Endodermal cell (in vitro differentiated cells): ENCODE measurements at regions not wholly inside any gene's neighbourhood (a gene's known extent, or its start where the extent isn't known, plus 50 kb on each side); places are given as distances from the start of the nearest gene placed in this dataset.
A peak's percentile ranks its signal among the peaks of the same experiment; 100 is the strongest.

ENCODE experiments used
- DNase-seq: peaks from one replicate; pipeline ENCODE4 v3.0.0-alpha.2; 2017
- H3K27ac ChIP-seq: 2 replicates; pipeline ENCODE4 v1.5.1; 2013; ENCODE audit warnings: mild to moderate bottlenecking, low read depth, low read length, moderate library complexity
- H3K27me3 ChIP-seq: 2 replicates; pipeline ENCODE4 v1.6.1; 2013; ENCODE audit warnings: mild to moderate bottlenecking, low read length, moderate library complexity; ENCODE audit not compliant: insufficient read depth, control insufficient read depth, poor library complexity, severe bottlenecking
- H3K36me3 ChIP-seq: 2 replicates; pipeline ENCODE4 v1.7.0; 2013; ENCODE audit warnings: mild to moderate bottlenecking, low read length, moderate library complexity; ENCODE audit not compliant: control insufficient read depth, insufficient read depth
- H3K4me1 ChIP-seq: one replicate; pipeline ENCODE4 v1.7.0; 2013; ENCODE audit warnings: low read length; ENCODE audit not compliant: control insufficient read depth, insufficient read depth
- H3K4me3 ChIP-seq: 2 replicates; pipeline ENCODE4 v1.5.1; 2013; ENCODE audit warnings: mild to moderate bottlenecking, low read length, moderate library complexity
- H3K9ac ChIP-seq: 2 replicates; pipeline ENCODE4 v1.6.1; 2013; ENCODE audit warnings: mild to moderate bottlenecking, low read length, moderate library complexity; ENCODE audit not compliant: poor library complexity, severe bottlenecking; ENCODE audit errors: extremely low read depth
- H3K9me3 ChIP-seq: 2 replicates; pipeline ENCODE4 v1.6.1; 2013; ENCODE audit warnings: mild to moderate bottlenecking, low read length, moderate library complexity; ENCODE audit not compliant: control insufficient read depth
- H3K27ac Mint-ChIP-seq: 2 replicates; pipeline ENCODE4 v1.8.0; 2020; ENCODE audit warnings: mixed read lengths
- H3K27me3 Mint-ChIP-seq: 2 replicates; pipeline ENCODE4 v1.8.0; 2021; ENCODE audit warnings: mild to moderate bottlenecking, mixed read lengths; ENCODE audit not compliant: insufficient read depth
- H3K36me3 Mint-ChIP-seq: 2 replicates; pipeline ENCODE4 v1.8.0; 2020; ENCODE audit warnings: low read depth, mixed read lengths
- H3K4me1 Mint-ChIP-seq: 2 replicates; pipeline ENCODE4 v1.8.0; 2020; ENCODE audit warnings: mixed read lengths
- H3K4me3 Mint-ChIP-seq: 2 replicates; pipeline ENCODE4 v1.8.0; 2020; ENCODE audit warnings: mild to moderate bottlenecking, moderate library complexity, mixed read lengths
- H3K9me3 Mint-ChIP-seq: 2 replicates; pipeline ENCODE4 v1.8.0; 2020; ENCODE audit warnings: mild to moderate bottlenecking, mixed read lengths
- WGBS, 2 experiments: methylation state at CpG; one replicate each; pipeline versions ENCODE4 v1.1.5 to v1.1.7; 2013; ENCODE audit warnings: missing lambda C conversion rate in 2 of 2, mixed read lengths in 1 of 2; ENCODE audit not compliant: insufficient coverage in 1 of 2, insufficient read length in 1 of 2; 5-methylcytosine and 5-hydroxymethylcytosine counted together
- TF ChIP-seq, protein P1 (sequence below): fragments of 200-600 bp; sonication (generic); conservative IDR thresholded peaks from 2 replicates; pipeline ENCODE4 v1.5.0; 2021; ENCODE audit warnings: antibody characterized with exemption, mild to moderate bottlenecking

DNA sequence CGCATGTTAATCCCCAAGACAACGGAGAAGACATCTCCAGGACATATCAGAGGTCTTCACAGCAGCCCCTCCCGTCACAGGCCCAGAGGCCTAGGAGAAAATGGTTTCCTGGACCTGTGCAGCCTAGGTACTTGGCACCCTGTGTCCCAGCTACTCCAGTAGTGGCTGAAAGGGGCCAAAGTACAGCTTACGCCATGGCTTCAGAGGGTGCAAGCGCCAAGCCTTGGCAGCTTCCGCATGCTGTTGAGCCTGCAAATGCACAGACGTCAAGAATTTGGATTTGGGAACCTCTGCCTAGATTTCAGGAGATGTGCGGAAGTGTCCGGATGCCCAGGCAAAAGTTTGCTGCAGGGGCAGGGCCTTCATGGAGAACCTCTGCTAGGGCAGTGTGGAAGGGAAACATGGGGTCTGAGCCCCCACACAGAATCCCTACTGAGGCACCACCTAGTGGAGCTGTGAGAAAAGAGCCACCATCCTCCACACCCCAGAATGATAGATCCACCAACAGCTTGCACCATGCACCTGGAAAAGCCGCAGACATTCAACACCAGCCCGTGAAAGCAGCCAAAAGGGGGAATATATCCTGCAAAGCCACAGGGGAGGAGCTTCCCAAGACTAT lies 159.3 kb upstream of the COX10 start:
- no peaks in the 10 kb centered on the region for H3K9me3 ChIP-seq

DNA sequence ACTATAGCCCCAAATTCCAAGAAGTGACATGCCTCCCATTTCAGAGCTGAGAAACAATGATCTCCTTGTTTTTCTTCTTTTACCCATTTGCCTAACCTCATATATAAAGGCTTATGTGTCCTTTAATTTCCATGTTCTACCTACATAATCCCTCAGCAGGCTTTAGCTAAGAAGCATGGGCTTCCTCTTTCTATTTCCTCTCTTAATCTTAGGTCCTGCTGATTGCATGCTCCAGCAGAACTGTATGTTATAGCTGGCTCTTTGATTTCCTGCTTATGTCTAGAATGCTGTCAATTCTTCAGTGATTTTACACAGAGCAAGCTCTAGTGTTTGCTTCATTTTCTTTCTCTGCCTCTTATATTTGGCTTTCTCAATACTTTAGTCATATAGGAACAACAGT lies 151.7 kb upstream of the COX10 start:
- no peak for DNase-seq
- TF ChIP-seq, protein P1, sequence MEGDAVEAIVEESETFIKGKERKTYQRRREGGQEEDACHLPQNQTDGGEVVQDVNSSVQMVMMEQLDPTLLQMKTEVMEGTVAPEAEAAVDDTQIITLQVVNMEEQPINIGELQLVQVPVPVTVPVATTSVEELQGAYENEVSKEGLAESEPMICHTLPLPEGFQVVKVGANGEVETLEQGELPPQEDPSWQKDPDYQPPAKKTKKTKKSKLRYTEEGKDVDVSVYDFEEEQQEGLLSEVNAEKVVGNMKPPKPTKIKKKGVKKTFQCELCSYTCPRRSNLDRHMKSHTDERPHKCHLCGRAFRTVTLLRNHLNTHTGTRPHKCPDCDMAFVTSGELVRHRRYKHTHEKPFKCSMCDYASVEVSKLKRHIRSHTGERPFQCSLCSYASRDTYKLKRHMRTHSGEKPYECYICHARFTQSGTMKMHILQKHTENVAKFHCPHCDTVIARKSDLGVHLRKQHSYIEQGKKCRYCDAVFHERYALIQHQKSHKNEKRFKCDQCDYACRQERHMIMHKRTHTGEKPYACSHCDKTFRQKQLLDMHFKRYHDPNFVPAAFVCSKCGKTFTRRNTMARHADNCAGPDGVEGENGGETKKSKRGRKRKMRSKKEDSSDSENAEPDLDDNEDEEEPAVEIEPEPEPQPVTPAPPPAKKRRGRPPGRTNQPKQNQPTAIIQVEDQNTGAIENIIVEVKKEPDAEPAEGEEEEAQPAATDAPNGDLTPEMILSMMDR = no peak
- no peaks in the 10 kb centered on the region for H3K9me3 ChIP-seq
- H3K4me3 ChIP-seq = no peak overlapping the region
- Mint-ChIP-seq H3K4me1 (peaks cover 53% of the 10 kb centered on the region), H3K9me3 (peaks cover 9% of the 10 kb centered on the region), H3K27ac (no peak overlapping the region), H3K36me3 (peaks cover 6% of the 10 kb centered on the region), H3K4me3 (no peak overlapping the region), H3K27me3 (no peaks in the 10 kb centered on the region)
- H3K27me3 ChIP-seq = no peaks in the 10 kb centered on the region
- no peak overlapping the region for H3K27ac ChIP-seq
- H3K9ac ChIP-seq = no peak overlapping the region
- no peaks in the 10 kb centered on the region for H3K36me3 ChIP-seq
- H3K4me1 ChIP-seq = peaks cover 32% of the 10 kb centered on the region

More for the DNA sequence above, 159.3 kb upstream of the COX10 start:
- WGBS, 2 experiments = 95 to 99% methylated on average over 9 to 11 of the region's 11 CpGs
- H3K27me3 ChIP-seq = no peaks in the 10 kb centered on the region
- Mint-ChIP-seq H3K27me3 (no peaks in the 10 kb centered on the region), H3K9me3 (peaks cover 11% of the 10 kb centered on the region), H3K36me3 (peaks cover 6% of the 10 kb centered on the region), H3K27ac (no peak overlapping the region), H3K4me1 (no peaks in the 10 kb centered on the region), H3K4me3 (no peak overlapping the region)
- no peak overlapping the region for H3K27ac ChIP-seq
- H3K4me3 ChIP-seq = no peak overlapping the region
- H3K36me3 ChIP-seq = no peaks in the 10 kb centered on the region
- no peak overlapping the region for H3K9ac ChIP-seq
- H3K4me1 ChIP-seq = no peaks in the 10 kb centered on the region
- DNase-seq = no peak
- TF ChIP-seq, protein P1 = peak; percentile 60

DNA sequence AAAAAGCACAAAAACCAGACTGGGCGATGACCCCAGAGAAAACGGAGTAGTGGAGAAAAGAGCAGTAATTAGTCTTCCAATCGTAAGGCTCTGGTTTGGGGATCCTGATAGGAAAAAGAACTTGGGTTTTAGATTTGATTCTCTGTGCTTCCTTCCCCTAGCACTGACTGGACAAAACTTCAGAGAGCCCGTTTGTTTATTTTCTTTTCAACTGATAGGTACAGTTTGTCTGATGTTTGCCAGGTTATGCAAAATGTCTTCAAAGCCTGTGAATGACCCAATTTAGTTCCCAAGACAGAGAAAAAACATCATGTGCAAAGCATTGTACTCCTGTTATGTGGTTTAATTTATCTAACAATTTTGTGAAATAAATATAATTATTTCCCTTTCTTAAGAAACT lies 151.1 kb upstream of the COX10 start:
- H3K4me3 ChIP-seq = no peak overlapping the region
- TF ChIP-seq, protein P1 = no peak
- H3K27me3 ChIP-seq = no peaks in the 10 kb centered on the region
- no peaks in the 10 kb centered on the region for H3K9me3 ChIP-seq
- peaks cover 4% of the 10 kb centered on the region for H3K9me3 Mint-ChIP-seq
- H3K27ac Mint-ChIP-seq = no peak overlapping the region
- no peaks in the 10 kb centered on the region for H3K36me3 ChIP-seq
- WGBS, 2 experiments = 88 to 100% methylated on average over 2 to 4 of the region's 4 CpGs
- H3K27ac ChIP-seq = no peak overlapping the region
- H3K4me1 Mint-ChIP-seq = peaks cover 57% of the 10 kb centered on the region
- peaks cover 36% of the 10 kb centered on the region for H3K4me1 ChIP-seq
- H3K9ac ChIP-seq = no peak overlapping the region
- no peak overlapping the region for H3K4me3 Mint-ChIP-seq
- DNase-seq = no peak
- no peaks in the 10 kb centered on the region for H3K27me3 Mint-ChIP-seq
- peaks cover 2% of the 10 kb centered on the region for H3K36me3 Mint-ChIP-seq
